Trophoblast cell (in vitro differentiated cells and primary cell): ENCODE measurements at regions not wholly inside any gene's neighbourhood (a gene's known extent, or its start where the extent isn't known, plus 50 kb on each side); places are given as distances from the start of the nearest gene placed in this dataset.

Experiments used
- DNase-seq, 2 donors: peaks; one replicate each; pipeline ENCODE4 v3.0.0-alpha.2; 2016
- H2AFZ ChIP-seq: 2 replicates; pipeline ENCODE4 v1.6.1; 2013; ENCODE audit warnings: low read length, moderate library complexity, mild to moderate bottlenecking; ENCODE audit not compliant: insufficient read depth, poor library complexity
- H2AK5ac ChIP-seq: 2 replicates; pipeline ENCODE4 v1.6.1; 2013; ENCODE audit warnings: mild to moderate bottlenecking, low read length
- H2BK120ac ChIP-seq: 2 replicates; pipeline ENCODE4 v1.6.1; 2013; ENCODE audit warnings: low read length, mild to moderate bottlenecking, moderate library complexity; ENCODE audit not compliant: insufficient read depth, poor library complexity
- H2BK12ac ChIP-seq: 2 replicates; pipeline ENCODE4 v1.6.1; 2013; ENCODE audit warnings: mild to moderate bottlenecking, low read length, moderate library complexity
- H2BK5ac ChIP-seq: 2 replicates; pipeline ENCODE4 v1.6.1; 2013; ENCODE audit warnings: low read length, low read depth, moderate library complexity, mild to moderate bottlenecking; ENCODE audit not compliant: poor library complexity
- H3K14ac ChIP-seq: 2 replicates; pipeline ENCODE4 v1.6.1; 2013; ENCODE audit warnings: mild to moderate bottlenecking, low read length
- H3K18ac ChIP-seq: 2 replicates; pipeline ENCODE4 v1.6.1; 2013; ENCODE audit warnings: mild to moderate bottlenecking, low read length
- H3K23ac ChIP-seq: 2 replicates; pipeline ENCODE4 v1.6.1; 2013; ENCODE audit warnings: low read length
- H3K27ac ChIP-seq: 2 replicates; pipeline ENCODE4 v1.5.1; 2013; ENCODE audit warnings: low read depth, mild to moderate bottlenecking, inconsistent platforms, low read length, moderate library complexity
- H3K27me3 ChIP-seq: 2 replicates; pipeline ENCODE4 v1.6.1; 2013; ENCODE audit warnings: inconsistent platforms, mild to moderate bottlenecking, low read length, moderate library complexity; ENCODE audit not compliant: insufficient read depth
- H3K36me3 ChIP-seq, 2 experiments: 1 replicate in 1 of 2; 2 replicates in 1 of 2; pipeline ENCODE4 v1.6.1; 2013; ENCODE audit warnings: low read length in 2 of 2, mild to moderate bottlenecking in 2 of 2, moderate library complexity in 1 of 2; ENCODE audit not compliant: insufficient read depth in 2 of 2, control insufficient read depth in 1 of 2
- H3K4ac ChIP-seq: 2 replicates; pipeline ENCODE4 v1.6.1; 2013; ENCODE audit warnings: low read depth, mild to moderate bottlenecking, low read length, moderate library complexity
- H3K4me1 ChIP-seq, 2 experiments: 1 replicate in 1 of 2; 2 replicates in 1 of 2; pipeline ENCODE4 v1.6.1; 2013; ENCODE audit warnings: low read length in 2 of 2, mild to moderate bottlenecking in 2 of 2, moderate library complexity in 1 of 2; ENCODE audit not compliant: insufficient read depth in 2 of 2, control insufficient read depth in 1 of 2
- H3K4me2 ChIP-seq: 2 replicates; pipeline ENCODE4 v1.6.1; 2013; ENCODE audit warnings: inconsistent platforms, mild to moderate bottlenecking, low read length, moderate library complexity
- H3K4me3 ChIP-seq: 2 replicates; pipeline ENCODE4 v1.5.1; 2013; ENCODE audit warnings: mild to moderate bottlenecking, low read depth, low read length, inconsistent platforms
- H3K79me1 ChIP-seq: one replicate; pipeline ENCODE4 v1.6.1; 2013; ENCODE audit warnings: low read length
- H3K79me2 ChIP-seq: 2 replicates; pipeline ENCODE4 v1.6.1; 2013; ENCODE audit warnings: low read length, mild to moderate bottlenecking; ENCODE audit not compliant: control insufficient read depth, insufficient read depth, poor library complexity
- H3K9ac ChIP-seq: 2 replicates; pipeline ENCODE4 v1.6.1; 2013; ENCODE audit warnings: mild to moderate bottlenecking, low read length
- H3K9me3 ChIP-seq: 2 replicates; pipeline ENCODE4 v1.6.1; 2013; ENCODE audit warnings: low read depth, mild to moderate bottlenecking, control low read depth, inconsistent platforms, low read length; ENCODE audit not compliant: insufficient read depth
- H4K12ac ChIP-seq: 2 replicates; pipeline ENCODE4 v1.6.1; 2013; ENCODE audit warnings: low read depth, mild to moderate bottlenecking, low read length, moderate library complexity
- H4K8ac ChIP-seq: 2 replicates; pipeline ENCODE4 v1.6.1; 2013; ENCODE audit warnings: low read depth, mild to moderate bottlenecking, low read length, moderate library complexity
- H4K91ac ChIP-seq: one replicate; pipeline ENCODE4 v1.6.1; 2013; ENCODE audit warnings: low read depth, mild to moderate bottlenecking, low read length, moderate library complexity
- WGBS: extraction: QIAGEN DNeasy Blood & Tissue Kit; methylation state at CpG from one replicate; pipeline ENCODE4 v1.1.7; 2013; ENCODE audit warnings: missing lambda C conversion rate; ENCODE audit not compliant: insufficient read length, insufficient coverage; ENCODE audit errors: extremely low coverage; 5-methylcytosine and 5-hydroxymethylcytosine counted together

DNA sequence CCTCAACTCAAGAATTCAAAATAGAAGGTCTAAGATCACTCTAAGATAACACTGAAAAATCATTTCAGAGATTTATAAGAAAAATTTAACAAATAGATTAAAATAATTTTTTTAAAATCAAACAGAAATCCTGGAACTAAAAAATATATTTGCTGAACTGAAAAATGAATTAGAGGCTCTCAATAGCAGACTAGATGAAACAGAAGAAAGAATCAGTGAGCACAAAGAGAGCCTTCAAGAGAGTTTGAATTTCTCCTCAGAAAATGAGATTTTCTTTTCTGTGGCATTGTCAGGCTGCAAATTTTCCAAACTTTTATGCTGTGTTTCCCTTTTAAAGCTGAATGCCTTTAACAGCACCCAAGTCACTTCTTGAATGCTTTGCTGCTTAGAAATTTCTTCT, 335.0 kb upstream of the SLC7A11 start:
- Histone ChIP-seq H3K9me3 (no peaks in the 10 kb centered on the region), H2AFZ (no peak overlapping the region), H4K91ac (no peak overlapping the region), H3K36me3 (no peaks in the 10 kb centered on the region), H2BK12ac (no peak overlapping the region), H3K4ac (no peak overlapping the region), H3K4me2 (no peak overlapping the region), H3K23ac (no peak overlapping the region), H4K12ac (no peak overlapping the region), H2AK5ac (no peak overlapping the region), H3K4me3 (no peak overlapping the region), H3K27me3 (no peaks in the 10 kb centered on the region), H2BK120ac (no peak overlapping the region), H3K4me1 (peaks cover 0 to 2% of the 10 kb centered on the region in 2 experiments), H2BK5ac (no peak overlapping the region), H4K8ac (no peak overlapping the region), H3K79me1 (no peaks in the 10 kb centered on the region), H3K27ac (no peak overlapping the region), H3K18ac (no peak overlapping the region), H3K9ac (no peak overlapping the region), H3K14ac (no peak overlapping the region), H3K79me2 (peaks cover 1% of the 10 kb centered on the region)
- no peak for DNase-seq

DNA sequence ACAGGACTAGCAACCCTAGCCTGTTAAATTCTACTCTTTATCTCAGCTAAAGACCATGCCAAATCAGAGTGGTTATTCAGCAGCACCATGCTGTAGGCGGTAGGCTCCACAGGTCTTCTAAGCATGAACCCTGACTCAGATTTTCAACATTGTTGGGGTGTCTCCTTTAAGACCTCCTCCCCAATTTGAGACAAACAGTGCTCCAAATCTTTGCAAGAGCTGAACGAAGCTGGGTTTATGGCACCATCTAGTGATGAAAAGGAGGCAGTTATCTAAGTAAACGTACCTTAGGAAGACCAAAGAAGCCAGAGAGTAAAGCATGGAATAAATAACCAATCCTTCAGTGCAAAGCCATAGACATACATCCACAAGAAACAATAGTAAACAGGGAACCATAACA, 334.5 kb upstream of the SLC7A11 start:
- Histone ChIP-seq H3K36me3 (no peaks in the 10 kb centered on the region), H3K14ac (no peak overlapping the region), H3K27me3 (no peaks in the 10 kb centered on the region), H4K12ac (no peak overlapping the region), H3K4me3 (no peak overlapping the region), H2BK5ac (no peak overlapping the region), H3K23ac (no peak overlapping the region), H3K18ac (no peak overlapping the region), H3K79me2 (peaks cover 1% of the 10 kb centered on the region), H3K4me2 (no peak overlapping the region), H3K9ac (no peak overlapping the region), H3K9me3 (no peaks in the 10 kb centered on the region), H2AFZ (no peak overlapping the region), H3K4me1 (peaks cover 0 to 2% of the 10 kb centered on the region in 2 experiments), H2BK120ac (no peak overlapping the region), H3K79me1 (no peaks in the 10 kb centered on the region), H4K91ac (no peak overlapping the region), H2BK12ac (no peak overlapping the region), H2AK5ac (no peak overlapping the region), H4K8ac (peak overlapping the region; percentile 54), H3K27ac (no peak overlapping the region), H3K4ac (no peak overlapping the region)
- no CpG with 5 or more reads among the region's 3 CpGs for WGBS
- no peak for DNase-seq

- Histone ChIP-seq H3K4ac (no peak overlapping the region), H3K79me1 (no peaks in the 10 kb centered on the region), H3K79me2 (peaks cover 1% of the 10 kb centered on the region), H2AK5ac (no peak overlapping the region), H2BK120ac (no peak overlapping the region), H4K12ac (no peak overlapping the region), H4K8ac (no peak overlapping the region), H3K14ac (no peak overlapping the region), H4K91ac (no peak overlapping the region), H2AFZ (no peak overlapping the region), H3K27ac (no peak overlapping the region), H3K4me2 (no peak overlapping the region), H3K9ac (no peak overlapping the region), H3K4me3 (no peak overlapping the region), H2BK5ac (no peak overlapping the region), H3K23ac (no peak overlapping the region), H3K4me1 (peaks cover 0 to 2% of the 10 kb centered on the region in 2 experiments), H3K36me3 (no peaks in the 10 kb centered on the region), H3K9me3 (no peaks in the 10 kb centered on the region), H2BK12ac (no peak overlapping the region), H3K27me3 (no peaks in the 10 kb centered on the region), H3K18ac (no peak overlapping the region)
- no CpG with 5 or more reads among the region's 3 CpGs for WGBS
- DNase-seq = no peak
These were observed 331.1 kb upstream of the SLC7A11 start for GRCh38 chr4:138573246-138573645.

- Histone ChIP-seq H3K23ac (no peak overlapping the region), H3K4me3 (no peak overlapping the region), H3K4me1 (peaks cover 0 to 2% of the 10 kb centered on the region in 2 experiments), H3K4me2 (no peak overlapping the region), H3K18ac (no peak overlapping the region), H3K9ac (no peak overlapping the region), H2BK12ac (no peak overlapping the region), H4K91ac (no peak overlapping the region), H3K27ac (no peak overlapping the region), H2AK5ac (no peak overlapping the region), H3K79me2 (peaks cover 1% of the 10 kb centered on the region), H2AFZ (no peak overlapping the region), H3K36me3 (no peaks in the 10 kb centered on the region), H4K8ac (no peak overlapping the region), H3K79me1 (no peaks in the 10 kb centered on the region), H2BK120ac (no peak overlapping the region), H3K4ac (no peak overlapping the region), H3K14ac (no peak overlapping the region), H4K12ac (no peak overlapping the region), H3K9me3 (no peaks in the 10 kb centered on the region), H2BK5ac (no peak overlapping the region), H3K27me3 (no peaks in the 10 kb centered on the region)
- DNase-seq = no peak
- no CpG with 5 or more reads among the region's 2 CpGs for WGBS
These were observed 329.9 kb upstream of the SLC7A11 start for GRCh38 chr4:138572007-138572406.
